OCI-LY7 (cell line): ENCODE measurements at regions not wholly inside any gene's neighbourhood (a gene's known extent, or its start where the extent isn't known, plus 50 kb on each side); places are given as distances from the start of the nearest gene placed in this dataset.

Source experiments
- BruUV-seq: library from RNA; stranded (reverse); fragments of 400-500 nt; replicated peaks from 2 replicates; lab custom pipeline; 2021; lab: Mats Ljungman, UMichigan
- CTCF ChIA-PET: fragments of 300-600 bp; sonication (Branson Sonifier 250); formaldehyde crosslinking; loops from one replicate; lab custom pipeline; 2022; ENCODE audit warnings: antibody characterized with exemption; ENCODE audit not compliant: unreplicated experiment; lab: Charles Lee
- POLR2A ChIA-PET: fragments of 300-600 bp; sonication (Branson Sonifier 250); formaldehyde crosslinking; loops from one replicate; lab custom pipeline; 2022; ENCODE audit warnings: antibody characterized with exemption; lab: Charles Lee
- DNase-seq: peaks from one replicate; pipeline ENCODE4 v3.0.0-alpha.2; 2015; ENCODE audit warnings: low spot score
- H2AFZ ChIP-seq: fragments of 200-600 bp; sonication (generic), shearing (Covaris generic); 2 replicates; pipeline ENCODE4 v1.6.1; 2014; ENCODE audit warnings: mild to moderate bottlenecking, antibody characterized with exemption, low read length, moderate library complexity
- H3K27ac ChIP-seq: fragments of 200-600 bp; sonication (generic); 2 replicates; pipeline ENCODE4 v1.5.1; 2014; ENCODE audit warnings: mixed run types, low read depth, mild to moderate bottlenecking, moderate library complexity, low read length, inconsistent platforms; ENCODE audit not compliant: poor library complexity, severe bottlenecking
- H3K36me3 ChIP-seq: fragments of 200-600 bp; sonication (generic); 2 replicates; pipeline ENCODE4 v1.6.1; 2014; ENCODE audit warnings: mild to moderate bottlenecking, antibody characterized with exemption, low read length, moderate library complexity, mixed read lengths; ENCODE audit not compliant: insufficient read depth
- H3K4me1 ChIP-seq: fragments of 200-600 bp; sonication (generic); 2 replicates; pipeline ENCODE4 v1.5.1; 2014; ENCODE audit warnings: mild to moderate bottlenecking, low read length; ENCODE audit not compliant: insufficient read depth, poor library complexity, severe bottlenecking
- H3K4me2 ChIP-seq: fragments of 200-600 bp; sonication (generic); 2 replicates; pipeline ENCODE4 v1.6.1; 2014; ENCODE audit warnings: mild to moderate bottlenecking, low read length
- H3K4me3 ChIP-seq: fragments of 200-600 bp; sonication (generic); 2 replicates; pipeline ENCODE4 v1.5.1; 2014; ENCODE audit warnings: mild to moderate bottlenecking, low read depth, low read length; ENCODE audit not compliant: poor library complexity, severe bottlenecking
- H3K79me2 ChIP-seq: fragments of 200-600 bp; sonication (generic); 2 replicates; pipeline ENCODE4 v1.6.1; 2016; ENCODE audit warnings: low read depth, mild to moderate bottlenecking, low read length, moderate library complexity, mixed read lengths; ENCODE audit not compliant: insufficient read depth
- H3K9me2 ChIP-seq: fragments of 200-600 bp; sonication (generic); 2 replicates; pipeline ENCODE4 v1.6.1; 2016; ENCODE audit warnings: mild to moderate bottlenecking, low read length, mixed read lengths; ENCODE audit not compliant: insufficient read depth
- H3K9me3 ChIP-seq: fragments of 200-600 bp; sonication (generic); 2 replicates; pipeline ENCODE4 v1.6.1; 2014; ENCODE audit warnings: mild to moderate bottlenecking, mixed run types, low read length, mixed read lengths
- H4K20me1 ChIP-seq: fragments of 200-600 bp; sonication (generic); 2 replicates; pipeline ENCODE4 v1.6.1; 2014; ENCODE audit warnings: mild to moderate bottlenecking, antibody characterized with exemption, low read length, moderate library complexity, mixed read lengths; ENCODE audit not compliant: insufficient read depth
- EZH2phosphoT487 ChIP-seq: fragments of 200-600 bp; sonication (generic); IDR thresholded peaks from 2 replicates; pipeline ENCODE4 v1.6.1; 2018; ENCODE audit warnings: low read depth, borderline replicate concordance, mild to moderate bottlenecking, mixed run types, antibody characterized with exemption, low read length, moderate library complexity, mixed read lengths
- intact Hi-C: fragments of 100-400 bp; cut with micrococcal nuclease; formaldehyde crosslinking; loops from one replicate; pipeline ENCODE4 v1.10.0; 2022; ENCODE audit not compliant: unreplicated experiment
- TF ChIP-seq, protein P1 (sequence below): fragments of 200-600 bp; sonication (generic); conservative IDR thresholded peaks from 2 replicates; pipeline ENCODE4 v1.5.1; 2014; ENCODE audit warnings: mild to moderate bottlenecking, antibody characterized with exemption, low read length, moderate library complexity, mixed read lengths

DNA sequence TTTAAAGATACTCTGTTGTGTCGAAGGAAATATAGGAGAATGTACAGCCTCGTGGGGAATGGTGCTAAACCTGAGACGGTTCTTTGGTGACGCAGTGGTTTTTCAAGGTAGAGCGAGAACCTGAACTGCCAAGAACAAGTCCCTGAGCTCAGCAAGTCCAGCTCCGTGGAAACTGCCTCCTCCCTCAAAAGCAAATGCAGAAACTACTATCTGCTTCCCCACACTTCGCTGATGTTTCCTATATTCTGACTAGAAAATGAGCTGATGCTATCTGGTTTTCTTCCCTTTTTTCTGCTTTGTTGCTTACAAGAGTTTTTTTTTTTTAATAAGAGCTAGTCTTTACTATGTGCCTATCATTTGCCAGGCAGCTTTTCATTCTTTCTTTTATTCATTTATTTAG, 85.3 kb upstream of the LY86 start:
- intact Hi-C loops = no loop called here
- Histone ChIP-seq H3K27ac (no peak overlapping the region), H3K9me2 (no peaks in the 10 kb centered on the region), H3K4me3 (no peak overlapping the region), H3K4me2 (no peak overlapping the region), H3K4me1 (no peaks in the 10 kb centered on the region), H3K9me3 (peaks cover 5% of the 10 kb centered on the region; the same call in 1 of the 2 replicates), H3K36me3 (no peaks in the 10 kb centered on the region), H2AFZ (no peak overlapping the region), H4K20me1 (no peaks in the 10 kb centered on the region), H3K79me2 (no peaks in the 10 kb centered on the region)
- ChIA-PET POLR2A (interaction anchor here (0.6 to 1.4 kb wide), 7 partner anchors 9 to 1414 kb away, joined by 3 to 5 read pairs (median 3); no protein-coding TSS in a partner anchor), CTCF (no interaction called here)
- TF ChIP-seq, protein P1, sequence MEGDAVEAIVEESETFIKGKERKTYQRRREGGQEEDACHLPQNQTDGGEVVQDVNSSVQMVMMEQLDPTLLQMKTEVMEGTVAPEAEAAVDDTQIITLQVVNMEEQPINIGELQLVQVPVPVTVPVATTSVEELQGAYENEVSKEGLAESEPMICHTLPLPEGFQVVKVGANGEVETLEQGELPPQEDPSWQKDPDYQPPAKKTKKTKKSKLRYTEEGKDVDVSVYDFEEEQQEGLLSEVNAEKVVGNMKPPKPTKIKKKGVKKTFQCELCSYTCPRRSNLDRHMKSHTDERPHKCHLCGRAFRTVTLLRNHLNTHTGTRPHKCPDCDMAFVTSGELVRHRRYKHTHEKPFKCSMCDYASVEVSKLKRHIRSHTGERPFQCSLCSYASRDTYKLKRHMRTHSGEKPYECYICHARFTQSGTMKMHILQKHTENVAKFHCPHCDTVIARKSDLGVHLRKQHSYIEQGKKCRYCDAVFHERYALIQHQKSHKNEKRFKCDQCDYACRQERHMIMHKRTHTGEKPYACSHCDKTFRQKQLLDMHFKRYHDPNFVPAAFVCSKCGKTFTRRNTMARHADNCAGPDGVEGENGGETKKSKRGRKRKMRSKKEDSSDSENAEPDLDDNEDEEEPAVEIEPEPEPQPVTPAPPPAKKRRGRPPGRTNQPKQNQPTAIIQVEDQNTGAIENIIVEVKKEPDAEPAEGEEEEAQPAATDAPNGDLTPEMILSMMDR = no peak
- TF ChIP-seq EZH2phosphoT487 = no peak
- DNase-seq = no peak
- no TSS peak for BruUV-seq

DNA sequence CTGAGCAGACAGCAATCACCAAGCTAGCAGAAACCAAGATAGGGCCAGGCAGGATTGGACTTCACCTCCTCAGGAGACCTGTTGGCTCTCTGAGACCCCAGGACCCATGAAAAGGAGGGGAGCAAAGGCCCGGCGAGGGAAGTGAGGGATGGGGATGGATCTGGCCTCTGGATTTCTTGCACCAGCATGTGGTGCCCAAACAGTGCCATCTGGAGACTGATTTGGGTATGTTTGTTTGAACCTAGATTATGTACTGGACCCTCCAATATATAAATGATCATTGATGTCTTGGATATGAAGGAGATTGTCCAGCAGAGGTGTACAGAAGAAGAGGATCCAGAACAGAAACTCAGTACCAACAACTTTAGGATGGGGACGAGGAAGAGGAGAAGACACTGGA, 83.4 kb upstream of the LY86 start:
- BruUV-seq = no TSS peak
- Histone ChIP-seq H3K27ac (no peak overlapping the region), H4K20me1 (no peaks in the 10 kb centered on the region), H2AFZ (no peak overlapping the region), H3K79me2 (no peaks in the 10 kb centered on the region), H3K9me2 (no peaks in the 10 kb centered on the region), H3K4me2 (no peak overlapping the region), H3K4me3 (no peak overlapping the region), H3K4me1 (no peaks in the 10 kb centered on the region), H3K9me3 (peaks cover 10% of the 10 kb centered on the region; the same call in 1 of the 2 replicates), H3K36me3 (no peaks in the 10 kb centered on the region)
- peak; percentile 13 for DNase-seq
- ChIA-PET CTCF (interaction anchor here (0.7 kb wide), 1 partner anchor 10 kb away, joined by 4 read pairs; no protein-coding TSS in a partner anchor), POLR2A (interaction anchor here (0.6 to 1.1 kb wide), 3 partner anchors 8 to 252 kb away, joined by 3 read pairs; no protein-coding TSS in a partner anchor)
- no peak for TF ChIP-seq EZH2phosphoT487
- TF ChIP-seq, protein P1 = peak; percentile 66
- intact Hi-C loops = no loop called here

DNA sequence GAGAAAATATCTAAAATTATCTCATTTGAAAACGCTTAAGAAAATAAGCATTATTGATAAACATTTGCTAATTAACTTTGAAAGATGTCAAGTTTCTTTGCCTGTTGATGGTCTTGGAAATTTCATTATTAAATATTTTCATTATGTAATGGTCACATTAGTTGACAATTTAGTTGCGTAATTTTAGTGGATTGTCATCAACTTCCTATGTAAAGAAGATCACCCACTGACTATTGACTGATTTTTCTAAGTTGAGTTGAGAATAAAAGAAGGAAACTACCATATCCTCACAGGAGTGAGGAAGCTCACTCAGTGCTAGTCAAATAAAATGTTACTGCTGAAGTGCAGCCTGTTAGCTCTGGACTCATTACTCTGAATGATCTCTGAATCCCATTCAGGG, 79.9 kb upstream of the LY86 start:
- H3K36me3 ChIP-seq = no peaks in the 10 kb centered on the region
- no peak overlapping the region for H3K4me2 ChIP-seq
- H3K4me3 ChIP-seq = no peak overlapping the region
- no peaks in the 10 kb centered on the region for H3K9me2 ChIP-seq
- ChIA-PET POLR2A (interaction anchor here (0.6 to 1.0 kb wide), 2 partner anchors 17 to 358 kb away, joined by 3 to 4 read pairs; no protein-coding TSS in a partner anchor), CTCF (no interaction called here)
- BruUV-seq = no TSS peak
- no peak for TF ChIP-seq EZH2phosphoT487
- TF ChIP-seq, protein P1 = no peak
- H3K27ac ChIP-seq = no peak overlapping the region
- H2AFZ ChIP-seq = no peak overlapping the region
- H4K20me1 ChIP-seq = no peaks in the 10 kb centered on the region
- peaks cover 10% of the 10 kb centered on the region; the same call in 1 of the 2 replicates for H3K9me3 ChIP-seq
- H3K79me2 ChIP-seq = no peaks in the 10 kb centered on the region
- no peaks in the 10 kb centered on the region for H3K4me1 ChIP-seq
- DNase-seq = no peak
- intact Hi-C loops = no loop called here
